ENCODE measurements at regions not wholly inside any gene's neighbourhood (a gene's known extent, or its start where the extent isn't known, plus 50 kb on each side); places are given as distances from the start of the nearest gene placed in this dataset.
"Not testable (repeated sequence)": the region's sequence is repeated elsewhere in the genome, so short reads cannot be mapped to it uniquely, and the experiment has no call there.

- no peak for DNase-seq (ENCODE audit: low read depth)
These were observed 151.9 kb downstream of the CRLF2 start for GRCh38 chrX:1060562-1060960.

GRCh38 chrX:1059576-1060561 lies 152.6 kb downstream of the CRLF2 start:
- DNase-seq (ENCODE audit: low read depth): no peak

DNA sequence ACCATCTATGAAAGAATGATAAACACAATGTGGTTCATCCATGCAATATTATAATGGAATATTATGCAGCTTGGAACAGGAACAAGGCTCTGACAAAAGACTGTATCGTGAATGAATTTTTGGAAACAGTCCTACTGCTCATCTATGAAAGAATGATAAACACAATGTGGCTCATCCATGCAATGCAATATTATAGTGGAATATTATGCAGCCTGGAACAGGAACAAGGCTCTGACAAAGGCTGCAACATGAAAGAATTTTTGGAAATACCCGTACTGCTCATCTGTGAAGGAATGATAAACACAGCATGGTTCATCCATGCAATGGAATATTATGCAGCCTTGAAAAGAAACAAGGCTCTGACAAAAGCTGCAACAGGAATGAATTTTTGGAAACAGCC lies 158.8 kb downstream of the CRLF2 start:
- not testable (repeated sequence) for DNase-seq (ENCODE audit: low read depth)

DNA sequence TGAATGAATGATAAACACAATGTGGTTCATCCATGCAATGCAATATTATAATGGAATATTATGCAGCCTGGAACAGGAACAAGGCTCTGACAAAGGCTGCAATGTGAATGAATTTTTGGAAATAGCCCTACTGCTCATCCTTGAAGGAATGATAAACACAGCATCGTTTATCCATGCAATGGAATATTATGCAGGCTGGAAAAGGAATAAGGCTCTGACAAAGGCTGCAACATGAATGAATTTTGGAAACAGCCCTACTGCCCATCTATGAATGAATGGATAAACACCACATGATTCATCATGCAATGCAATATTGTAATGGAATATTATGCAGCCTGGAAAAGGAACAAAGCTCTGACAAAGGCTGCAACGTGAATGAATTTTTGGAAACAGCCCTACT lies 159.4 kb downstream of the CRLF2 start:
- DNase-seq (ENCODE audit: low read depth): no peak

DNA sequence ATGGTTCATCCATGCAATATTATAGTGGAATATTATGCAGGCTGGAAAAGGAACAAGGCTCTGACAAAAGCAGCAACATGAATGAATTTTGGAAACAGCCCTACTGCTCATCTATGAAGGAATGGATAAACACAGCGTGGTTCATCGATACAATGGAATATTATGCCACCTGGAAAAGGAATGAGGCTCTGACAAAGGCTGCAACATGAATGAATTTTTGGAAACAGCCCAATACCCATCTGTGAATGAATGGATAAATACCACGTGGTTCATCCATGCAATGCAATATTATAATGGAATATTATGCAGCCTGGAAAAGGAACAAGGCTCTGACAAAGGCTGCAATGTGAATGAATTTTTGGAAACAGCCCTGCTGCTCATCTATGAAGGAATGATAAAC lies 160.4 kb downstream of the CRLF2 start:
- no peak for DNase-seq (ENCODE audit: low read depth)

- DNase-seq (ENCODE audit: low read depth): no peak
These were observed 161.0 kb downstream of the CRLF2 start for GRCh38 chrX:1051421-1051820.

GRCh38 chrX:1045680-1046314 lies 166.7 kb downstream of the CRLF2 start:
- DNase-seq (ENCODE audit: low read depth): no peak

DNA sequence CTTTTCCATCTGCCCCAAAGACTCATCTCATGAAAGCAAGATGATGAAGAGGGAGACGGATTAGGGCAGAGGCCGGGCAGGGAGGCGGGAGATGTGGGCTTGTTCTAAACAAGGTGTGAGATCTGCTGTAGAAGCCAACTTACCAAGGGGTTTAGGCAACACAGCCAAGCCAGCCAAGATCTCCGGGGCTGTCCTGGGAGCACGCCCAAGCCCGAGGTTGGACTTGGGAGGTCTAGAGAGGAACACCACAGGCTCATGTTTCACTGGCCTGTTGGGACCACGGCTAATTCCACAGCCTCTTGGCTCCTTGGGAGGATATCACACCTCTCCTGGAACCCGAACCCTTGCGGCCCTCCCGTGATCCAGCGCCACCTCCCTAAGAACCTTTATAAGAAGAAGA lies 171.4 kb downstream of the CRLF2 start:
- no peak for DNase-seq (ENCODE audit: low read depth)

DNA sequence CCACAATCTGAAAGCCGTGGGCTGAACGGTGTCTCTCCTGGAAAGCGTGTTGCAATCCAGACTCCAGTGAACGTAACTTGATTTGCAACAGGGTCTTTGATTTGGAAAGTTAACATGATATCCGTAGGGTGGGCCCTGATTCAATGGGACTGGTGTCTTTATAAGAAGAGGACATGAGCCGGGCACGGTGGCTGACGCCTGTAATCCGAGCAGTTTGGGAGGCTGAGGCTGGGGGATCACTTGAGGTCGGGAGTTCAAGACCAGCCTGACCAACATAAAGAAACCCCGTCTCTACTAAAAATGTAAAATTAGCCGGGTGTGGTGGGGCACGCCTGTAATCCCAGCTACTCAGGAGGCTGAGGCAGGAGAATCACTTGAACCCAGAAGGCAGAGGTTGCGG lies 176.5 kb downstream of the CRLF2 start:
- not testable (repeated sequence) for DNase-seq (ENCODE audit: low read depth)

GRCh38 chrX:1035206-1035605 lies 177.2 kb downstream of the CRLF2 start:
- DNase-seq (ENCODE audit: low read depth): no peak

DNA sequence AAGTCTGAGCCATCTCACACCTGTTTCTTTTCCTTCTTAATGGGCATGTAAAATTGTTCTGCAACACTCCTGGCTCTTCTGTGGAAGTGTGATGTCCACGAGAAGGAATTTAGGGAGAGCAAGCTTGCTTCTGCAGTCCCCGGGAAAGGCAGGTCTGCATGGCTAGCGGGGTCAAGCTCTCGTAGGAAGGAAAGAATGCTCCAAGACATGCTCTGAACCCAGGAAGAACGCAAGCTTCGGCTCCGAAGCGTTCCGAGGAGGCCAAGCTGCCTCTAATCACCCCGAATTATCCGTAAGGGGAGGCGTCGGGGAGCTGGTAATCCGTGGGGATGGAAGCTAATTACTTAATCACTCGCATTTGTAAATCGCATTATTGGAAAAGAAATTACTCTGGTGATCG lies 177.7 kb downstream of the CRLF2 start:
- DNase-seq (ENCODE audit: low read depth): no peak

GRCh38 chrX:1031521-1032430 lies 180.7 kb downstream of the CRLF2 start:
- no peak for DNase-seq (ENCODE audit: low read depth)

GRCh38 chrX:1029494-1029893 lies 183.0 kb downstream of the CRLF2 start:
- DNase-seq (ENCODE audit: low read depth): no peak

GRCh38 chrX:1027680-1028079 lies 184.8 kb downstream of the CRLF2 start:
- no peak for DNase-seq (ENCODE audit: low read depth)

GRCh38 chrX:1027133-1027532 lies 185.3 kb downstream of the CRLF2 start:
- no peak for DNase-seq (ENCODE audit: low read depth)

- DNase-seq (ENCODE audit: low read depth): no peak
These were observed 186.0 kb downstream of the CRLF2 start for GRCh38 chrX:1026263-1027015.

DNA sequence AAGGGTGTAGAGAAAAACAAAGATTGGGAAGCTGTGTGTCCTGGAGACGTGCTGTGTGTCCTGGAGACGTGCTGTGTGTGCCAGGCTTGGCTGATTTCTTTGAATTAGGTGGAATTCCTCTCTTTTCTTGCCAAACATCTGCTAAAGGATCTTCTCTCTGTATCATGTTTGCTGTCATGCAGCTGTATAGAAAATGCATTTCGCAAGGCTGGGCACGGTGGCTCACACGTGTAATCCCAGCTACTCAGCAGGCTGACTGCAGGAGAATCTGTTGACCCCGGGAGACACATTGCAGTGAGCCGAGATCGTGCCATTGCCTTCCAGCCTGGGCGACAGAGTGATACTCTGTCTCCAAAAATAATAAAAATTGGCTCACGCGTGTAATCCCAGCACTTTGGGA lies 187.0 kb downstream of the CRLF2 start:
- DNase-seq (ENCODE audit: low read depth): no peak

DNA sequence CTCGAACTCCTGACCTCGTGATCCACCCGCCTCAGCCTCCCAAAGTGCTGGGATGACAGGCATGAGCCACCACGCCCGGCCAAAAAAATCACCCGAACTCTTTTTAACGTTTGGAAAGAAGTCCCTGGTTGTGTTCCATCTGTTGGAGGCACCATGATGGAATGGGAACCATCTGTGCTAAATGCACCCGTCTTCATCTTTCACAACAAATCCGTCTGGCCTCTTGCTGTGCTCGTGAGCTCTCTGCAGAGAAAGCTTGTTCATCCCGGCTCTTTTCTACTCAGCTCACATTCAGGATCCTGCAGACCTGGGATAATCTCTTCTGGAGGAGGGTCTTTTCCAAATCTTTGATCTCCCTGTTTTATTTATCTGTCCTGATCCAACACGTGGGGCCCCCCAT lies 188.8 kb downstream of the CRLF2 start:
- no peak for DNase-seq (ENCODE audit: low read depth)

DNA sequence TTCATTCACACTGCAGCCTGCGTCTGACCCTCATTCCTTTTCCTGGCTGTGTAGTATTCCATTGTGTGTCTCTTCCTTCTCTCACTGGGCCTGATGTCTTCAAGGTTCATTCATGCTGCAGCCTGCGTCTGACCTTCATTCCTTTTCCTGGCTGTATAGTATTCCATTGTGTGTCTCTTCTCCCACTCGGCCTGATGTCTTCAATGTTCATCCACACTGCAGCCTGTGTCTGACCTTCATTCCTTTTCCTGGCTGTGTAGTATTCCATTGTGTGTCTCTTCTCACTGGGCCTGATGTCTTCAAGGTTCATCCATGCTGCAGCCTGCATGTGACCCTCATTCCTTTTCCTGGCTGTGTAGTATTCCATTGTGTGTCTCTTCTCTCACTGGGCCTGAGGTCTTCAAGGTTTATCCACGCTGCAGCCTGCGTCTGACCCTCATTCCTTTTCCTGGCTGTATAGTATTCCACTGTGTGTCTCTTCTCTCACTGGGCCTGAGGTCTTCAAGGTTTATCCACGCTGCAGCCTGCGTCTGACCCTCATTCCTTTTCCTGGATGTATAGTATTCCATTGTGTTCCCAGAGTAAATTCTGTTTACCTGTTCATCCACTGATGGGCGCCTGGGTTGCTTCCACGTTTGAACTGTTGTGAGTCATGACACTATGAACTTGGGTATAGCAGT lies 191.0 kb downstream of the CRLF2 start:
- DNase-seq (ENCODE audit: low read depth): not testable (repeated sequence)

DNA sequence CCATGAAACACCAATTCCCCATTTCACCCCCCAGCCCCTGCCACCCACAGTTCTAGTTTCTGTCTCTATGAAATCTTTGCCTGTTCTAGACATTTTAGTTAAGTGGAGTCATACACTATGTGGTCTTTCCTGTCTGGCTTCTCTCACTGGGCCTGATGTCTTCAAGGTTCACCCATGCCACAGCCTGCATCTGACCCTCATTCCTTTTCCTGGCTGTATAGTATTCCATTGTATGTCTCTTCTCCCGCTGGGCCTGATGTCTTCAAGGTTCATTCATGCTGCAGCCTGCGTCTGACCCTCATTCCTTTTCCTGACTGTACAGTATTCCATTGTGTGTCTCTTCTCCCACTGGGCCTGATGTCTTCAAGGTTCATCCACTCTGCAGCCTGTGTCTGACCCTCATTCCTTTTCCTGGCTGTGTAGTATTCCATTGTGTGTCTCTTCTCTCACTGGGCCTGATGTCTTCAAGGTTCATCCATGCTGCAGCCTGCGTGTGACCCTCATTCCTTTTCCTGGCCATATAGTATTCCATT lies 191.7 kb downstream of the CRLF2 start:
- DNase-seq (ENCODE audit: low read depth): no peak
